ENCODE measurements at regions not wholly inside any gene's neighbourhood (a gene's known extent, or its start where the extent isn't known, plus 50 kb on each side); places are given as distances from the start of the nearest gene placed in this dataset.

DNA sequence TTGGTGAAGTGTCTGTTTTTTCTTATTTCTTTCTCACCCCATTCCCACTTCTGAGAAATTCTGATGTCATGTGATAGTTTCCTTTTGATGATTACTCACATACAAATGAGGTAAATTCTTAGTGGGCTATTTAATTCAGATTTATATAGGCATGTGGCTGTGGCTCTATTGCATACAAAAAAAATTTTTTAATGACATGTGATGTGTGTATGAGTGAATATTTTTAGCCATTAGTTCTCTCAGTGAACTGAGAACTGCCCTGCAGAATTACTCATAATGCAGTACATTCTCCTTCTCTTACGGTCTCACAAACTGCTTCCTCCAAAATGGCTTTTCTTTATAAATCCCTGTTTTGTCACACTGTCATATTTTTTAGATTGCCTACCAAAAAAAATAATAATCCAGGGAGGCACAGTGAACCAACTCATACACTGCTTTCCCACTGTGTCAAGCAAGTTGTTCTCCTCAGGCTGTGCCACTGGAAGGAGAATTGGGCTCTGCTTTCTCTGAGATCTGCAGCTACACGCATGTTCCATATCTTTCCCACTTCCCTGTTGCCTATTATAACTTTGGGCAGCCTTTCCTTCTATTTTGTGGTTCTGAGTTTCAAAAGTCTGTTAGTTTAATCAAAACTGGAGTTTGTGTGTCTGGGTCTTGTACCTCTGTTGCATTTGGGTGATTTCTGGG, 415.7 kb upstream of the THBS1 start (continued):
- TF ChIP-seq ISL1 (CRISPR knock-in tag; IDR thresholded peaks at IDR 0.05) = no peak
- TF ChIP-seq, protein P1, sequence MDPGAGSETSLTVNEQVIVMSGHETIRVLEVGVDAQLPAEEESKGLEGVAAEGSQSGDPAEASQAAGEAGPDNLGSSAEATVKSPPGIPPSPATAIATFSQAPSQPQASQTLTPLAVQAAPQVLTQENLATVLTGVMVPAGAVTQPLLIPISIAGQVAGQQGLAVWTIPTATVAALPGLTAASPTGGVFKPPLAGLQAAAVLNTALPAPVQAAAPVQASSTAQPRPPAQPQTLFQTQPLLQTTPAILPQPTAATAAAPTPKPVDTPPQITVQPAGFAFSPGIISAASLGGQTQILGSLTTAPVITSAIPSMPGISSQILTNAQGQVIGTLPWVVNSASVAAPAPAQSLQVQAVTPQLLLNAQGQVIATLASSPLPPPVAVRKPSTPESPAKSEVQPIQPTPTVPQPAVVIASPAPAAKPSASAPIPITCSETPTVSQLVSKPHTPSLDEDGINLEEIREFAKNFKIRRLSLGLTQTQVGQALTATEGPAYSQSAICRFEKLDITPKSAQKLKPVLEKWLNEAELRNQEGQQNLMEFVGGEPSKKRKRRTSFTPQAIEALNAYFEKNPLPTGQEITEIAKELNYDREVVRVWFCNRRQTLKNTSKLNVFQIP (CRISPR knock-in tag; IDR thresholded peaks at IDR 0.05; ENCODE audit: borderline replicate concordance, low read depth) = no peak
- no peak for TF ChIP-seq RARB (CRISPR knock-in tag; IDR thresholded peaks at IDR 0.05)

DNA sequence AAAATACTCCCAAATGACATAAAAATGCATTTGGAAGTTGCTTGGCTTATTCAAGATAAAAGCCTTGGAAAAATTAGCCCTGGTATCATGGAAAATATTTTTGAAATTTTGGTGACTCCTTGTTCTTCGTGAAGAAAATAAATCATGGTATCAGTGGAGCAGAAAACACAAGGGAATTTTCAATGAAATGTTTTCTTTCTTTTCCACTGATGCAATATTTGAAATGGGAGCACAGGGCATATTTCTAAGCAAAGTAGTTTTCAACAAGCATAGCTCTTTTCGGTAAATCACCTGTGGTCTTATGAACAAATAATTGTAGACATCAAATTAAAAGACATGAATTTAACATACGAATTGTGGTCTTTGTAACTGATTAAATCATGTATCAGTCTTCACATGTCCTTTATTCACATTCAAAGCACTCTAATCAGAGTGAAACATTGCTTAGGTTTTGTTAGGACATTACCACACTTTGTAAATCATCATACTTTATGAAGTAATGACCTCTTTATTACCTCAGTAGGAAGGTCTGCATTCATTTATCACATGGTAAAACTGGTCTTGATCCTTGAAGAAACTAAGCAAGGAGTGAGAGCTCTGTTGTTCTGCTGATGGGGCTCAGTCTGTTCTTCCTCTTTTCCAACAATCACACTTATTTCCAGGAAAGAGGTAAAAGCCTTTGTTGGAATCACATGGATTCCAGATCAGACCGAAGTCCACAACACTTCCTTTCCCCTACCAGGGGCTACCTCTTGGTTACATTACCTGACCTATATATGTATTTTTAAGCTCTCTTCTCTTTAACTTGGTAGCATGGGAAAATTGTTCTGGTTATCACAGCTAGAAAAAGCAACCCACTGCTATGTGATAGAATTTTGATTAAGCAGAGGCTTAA, 413.5 kb upstream of the THBS1 start:
- no peak for TF ChIP-seq ZNF70 (CRISPR knock-in tag; IDR thresholded peaks at IDR 0.05)
- no peak for TF ChIP-seq ZNF565 (CRISPR knock-in tag; conservative IDR thresholded peaks at IDR 0.05; ENCODE audit: low read depth)
- no peak for TF ChIP-seq ZC3H10 (CRISPR knock-in tag; IDR thresholded peaks at IDR 0.05)
- no peak for TF ChIP-seq GLIS3 (CRISPR knock-in tag; IDR thresholded peaks at IDR 0.05)
- no peak for TF ChIP-seq CSDC2 (CRISPR knock-in tag; IDR thresholded peaks at IDR 0.05)
- no peak for ATAC-seq

DNA sequence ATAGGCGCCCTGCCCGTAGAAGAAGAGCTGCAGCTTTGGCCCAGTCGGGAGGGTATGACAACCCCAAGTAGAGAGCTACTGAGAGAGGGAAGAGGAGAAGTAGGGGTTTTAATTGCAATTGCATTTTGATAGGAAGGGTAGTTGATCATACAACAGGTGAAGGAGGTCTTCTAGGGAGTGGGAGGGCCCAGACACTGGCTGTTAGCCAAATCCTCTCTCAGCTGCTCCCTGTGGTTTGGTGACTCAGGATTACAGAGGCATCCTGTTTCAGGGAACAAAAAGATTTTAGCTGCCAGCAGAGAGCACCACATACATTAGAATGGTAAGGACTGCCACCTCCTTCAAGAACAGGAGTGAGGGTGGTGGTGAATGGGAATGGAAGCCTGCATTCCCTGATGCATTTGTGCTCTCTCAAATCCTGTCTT, 408.9 kb upstream of the THBS1 start:
- ATAC-seq = peak; percentile 100
- TF ChIP-seq, protein P1 (CRISPR knock-in tag; IDR thresholded peaks at IDR 0.05; ENCODE audit: borderline replicate concordance, low read depth) = no peak
- TF ChIP-seq ARNTL (CRISPR knock-in tag; IDR thresholded peaks at IDR 0.05; ENCODE audit: borderline replicate concordance, low read depth) (no peak), SNAI2 (CRISPR knock-in tag; IDR thresholded peaks at IDR 0.05) (no peak), ZNF565 (CRISPR knock-in tag; conservative IDR thresholded peaks at IDR 0.05; ENCODE audit: low read depth) (no peak)
- TF ChIP-seq, protein P2, sequence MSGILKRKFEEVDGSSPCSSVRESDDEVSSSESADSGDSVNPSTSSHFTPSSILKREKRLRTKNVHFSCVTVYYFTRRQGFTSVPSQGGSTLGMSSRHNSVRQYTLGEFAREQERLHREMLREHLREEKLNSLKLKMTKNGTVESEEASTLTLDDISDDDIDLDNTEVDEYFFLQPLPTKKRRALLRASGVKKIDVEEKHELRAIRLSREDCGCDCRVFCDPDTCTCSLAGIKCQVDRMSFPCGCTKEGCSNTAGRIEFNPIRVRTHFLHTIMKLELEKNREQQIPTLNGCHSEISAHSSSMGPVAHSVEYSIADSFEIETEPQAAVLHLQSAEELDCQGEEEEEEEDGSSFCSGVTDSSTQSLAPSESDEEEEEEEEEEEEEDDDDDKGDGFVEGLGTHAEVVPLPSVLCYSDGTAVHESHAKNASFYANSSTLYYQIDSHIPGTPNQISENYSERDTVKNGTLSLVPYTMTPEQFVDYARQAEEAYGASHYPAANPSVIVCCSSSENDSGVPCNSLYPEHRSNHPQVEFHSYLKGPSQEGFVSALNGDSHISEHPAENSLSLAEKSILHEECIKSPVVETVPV (CRISPR knock-in tag; IDR thresholded peaks at IDR 0.05) = no peak
- TF ChIP-seq, protein P3, sequence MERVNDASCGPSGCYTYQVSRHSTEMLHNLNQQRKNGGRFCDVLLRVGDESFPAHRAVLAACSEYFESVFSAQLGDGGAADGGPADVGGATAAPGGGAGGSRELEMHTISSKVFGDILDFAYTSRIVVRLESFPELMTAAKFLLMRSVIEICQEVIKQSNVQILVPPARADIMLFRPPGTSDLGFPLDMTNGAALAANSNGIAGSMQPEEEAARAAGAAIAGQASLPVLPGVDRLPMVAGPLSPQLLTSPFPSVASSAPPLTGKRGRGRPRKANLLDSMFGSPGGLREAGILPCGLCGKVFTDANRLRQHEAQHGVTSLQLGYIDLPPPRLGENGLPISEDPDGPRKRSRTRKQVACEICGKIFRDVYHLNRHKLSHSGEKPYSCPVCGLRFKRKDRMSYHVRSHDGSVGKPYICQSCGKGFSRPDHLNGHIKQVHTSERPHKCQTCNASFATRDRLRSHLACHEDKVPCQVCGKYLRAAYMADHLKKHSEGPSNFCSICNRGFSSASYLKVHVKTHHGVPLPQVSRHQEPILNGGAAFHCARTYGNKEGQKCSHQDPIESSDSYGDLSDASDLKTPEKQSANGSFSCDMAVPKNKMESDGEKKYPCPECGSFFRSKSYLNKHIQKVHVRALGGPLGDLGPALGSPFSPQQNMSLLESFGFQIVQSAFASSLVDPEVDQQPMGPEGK (CRISPR knock-in tag; IDR thresholded peaks at IDR 0.05; ENCODE audit: borderline replicate concordance) = no peak

DNA sequence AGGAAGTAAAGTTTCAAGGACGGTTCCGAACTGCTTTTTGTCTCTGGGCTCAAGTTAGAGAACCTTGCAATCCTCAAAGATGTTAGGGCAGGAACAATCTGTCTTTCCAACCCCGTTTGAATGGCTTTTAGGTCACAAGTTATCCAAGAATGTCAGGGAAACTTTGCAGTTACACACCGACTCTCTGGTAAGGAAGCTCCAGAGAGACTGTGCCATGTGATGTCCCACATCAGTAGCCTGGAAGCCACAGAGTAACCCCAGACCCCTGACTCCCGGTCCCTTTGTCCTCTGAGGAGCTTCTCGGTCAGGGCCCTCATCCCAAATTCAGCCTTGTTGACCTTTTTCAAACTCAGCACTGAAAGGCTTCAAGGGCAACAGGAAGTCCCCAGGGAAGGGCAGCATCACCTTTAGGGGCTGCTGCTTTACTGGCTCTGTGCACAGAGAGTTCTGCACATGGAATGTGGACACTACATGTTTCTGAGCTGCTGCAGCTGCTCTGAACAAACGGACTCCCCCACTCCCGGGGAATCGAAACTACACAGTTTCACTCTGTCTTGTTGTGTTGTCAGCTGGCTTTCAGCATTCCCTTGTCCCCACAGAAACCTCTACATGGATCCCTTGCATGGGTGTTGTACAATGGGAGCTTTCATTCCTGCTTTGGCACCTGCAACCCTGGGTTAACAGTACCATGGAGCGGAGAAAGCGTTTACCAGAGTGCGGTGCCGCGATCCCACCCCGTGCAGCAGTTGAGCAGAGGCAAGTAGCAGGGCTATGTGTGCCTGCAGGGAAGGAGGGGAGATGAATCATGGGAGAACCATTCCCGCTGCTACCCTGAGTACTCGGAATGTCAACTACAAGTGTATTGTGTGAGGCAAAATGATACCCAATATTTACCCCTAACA, 408.2 kb upstream of the THBS1 start:
- ATAC-seq = peak; percentile 56
- TF ChIP-seq BACH2 (CRISPR knock-in tag; IDR thresholded peaks at IDR 0.05; ENCODE audit: borderline replicate concordance) (no peak), ZFP30 (CRISPR knock-in tag; IDR thresholded peaks at IDR 0.05) (no peak), GLIS3 (CRISPR knock-in tag; IDR thresholded peaks at IDR 0.05) (no peak), PPARA (CRISPR knock-in tag; IDR thresholded peaks at IDR 0.05; ENCODE audit: borderline replicate concordance) (no peak), ZFP3 (CRISPR knock-in tag; IDR thresholded peaks at IDR 0.05) (no peak), RARB (CRISPR knock-in tag; IDR thresholded peaks at IDR 0.05) (no peak), OSR1 (CRISPR knock-in tag; IDR thresholded peaks at IDR 0.05) (no peak), ISL1 (CRISPR knock-in tag; IDR thresholded peaks at IDR 0.05) (no peak), ZNF70 (CRISPR knock-in tag; IDR thresholded peaks at IDR 0.05) (no peak), TCF4 (CRISPR knock-in tag; IDR thresholded peaks at IDR 0.05; ENCODE audit: borderline replicate concordance) (no peak)
- TF ChIP-seq, protein P2 (CRISPR knock-in tag; IDR thresholded peaks at IDR 0.05) = no peak
- TF ChIP-seq, protein P4, sequence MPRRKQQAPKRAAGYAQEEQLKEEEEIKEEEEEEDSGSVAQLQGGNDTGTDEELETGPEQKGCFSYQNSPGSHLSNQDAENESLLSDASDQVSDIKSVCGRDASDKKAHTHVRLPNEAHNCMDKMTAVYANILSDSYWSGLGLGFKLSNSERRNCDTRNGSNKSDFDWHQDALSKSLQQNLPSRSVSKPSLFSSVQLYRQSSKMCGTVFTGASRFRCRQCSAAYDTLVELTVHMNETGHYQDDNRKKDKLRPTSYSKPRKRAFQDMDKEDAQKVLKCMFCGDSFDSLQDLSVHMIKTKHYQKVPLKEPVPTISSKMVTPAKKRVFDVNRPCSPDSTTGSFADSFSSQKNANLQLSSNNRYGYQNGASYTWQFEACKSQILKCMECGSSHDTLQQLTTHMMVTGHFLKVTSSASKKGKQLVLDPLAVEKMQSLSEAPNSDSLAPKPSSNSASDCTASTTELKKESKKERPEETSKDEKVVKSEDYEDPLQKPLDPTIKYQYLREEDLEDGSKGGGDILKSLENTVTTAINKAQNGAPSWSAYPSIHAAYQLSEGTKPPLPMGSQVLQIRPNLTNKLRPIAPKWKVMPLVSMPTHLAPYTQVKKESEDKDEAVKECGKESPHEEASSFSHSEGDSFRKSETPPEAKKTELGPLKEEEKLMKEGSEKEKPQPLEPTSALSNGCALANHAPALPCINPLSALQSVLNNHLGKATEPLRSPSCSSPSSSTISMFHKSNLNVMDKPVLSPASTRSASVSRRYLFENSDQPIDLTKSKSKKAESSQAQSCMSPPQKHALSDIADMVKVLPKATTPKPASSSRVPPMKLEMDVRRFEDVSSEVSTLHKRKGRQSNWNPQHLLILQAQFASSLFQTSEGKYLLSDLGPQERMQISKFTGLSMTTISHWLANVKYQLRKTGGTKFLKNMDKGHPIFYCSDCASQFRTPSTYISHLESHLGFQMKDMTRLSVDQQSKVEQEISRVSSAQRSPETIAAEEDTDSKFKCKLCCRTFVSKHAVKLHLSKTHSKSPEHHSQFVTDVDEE (CRISPR knock-in tag; IDR thresholded peaks at IDR 0.05) = no peak
